OCI-LY3 (cell line): ENCODE measurements at regions not wholly inside any gene's neighbourhood (a gene's known extent, or its start where the extent isn't known, plus 50 kb on each side); places are given as distances from the start of the nearest gene placed in this dataset.

Source experiments
- H2AFZ ChIP-seq: fragments of 200-600, 300-600 bp; shearing (Covaris generic); 2 replicates; pipeline ENCODE4 v1.6.0; 2014; ENCODE audit warnings: antibody characterized with exemption, low read depth, low read length
- H3K27ac ChIP-seq: fragments of 200-600, 300-600 bp; sonication (generic); 2 replicates; pipeline ENCODE4 v1.5.1; 2014; ENCODE audit warnings: mild to moderate bottlenecking, low read length, moderate library complexity, mixed read lengths
- H3K27me3 ChIP-seq: fragments of 200-600, 300-600 bp; sonication (generic); 2 replicates; pipeline ENCODE4 v1.6.1; 2014; ENCODE audit warnings: low read depth, low read length, mixed read lengths
- H3K36me3 ChIP-seq: fragments of 200-600, 300-600 bp; sonication (generic); replicated peaks from 2 replicates; pipeline ENCODE3; 2014; ENCODE audit warnings: low read depth, low read length, mixed read lengths
- H3K4me1 ChIP-seq: fragments of 300-600, 200-600 bp; sonication (generic); 2 replicates; pipeline ENCODE4 v1.6.1; 2014; ENCODE audit warnings: low read length, mixed read lengths
- H3K4me2 ChIP-seq: fragments of 200-600, 300-600 bp; sonication (generic); 2 replicates; pipeline ENCODE4 v1.6.1; 2014; ENCODE audit warnings: low read length, mixed read lengths
- H3K4me3 ChIP-seq: fragments of 300-600, 200-600 bp; sonication (generic); 2 replicates; pipeline ENCODE4 v1.5.1; 2014; ENCODE audit warnings: antibody characterized with exemption, mild to moderate bottlenecking, low read length, moderate library complexity
- H3K79me2 ChIP-seq: fragments of 300-600, 200-600 bp; shearing (Covaris generic); 2 replicates; pipeline ENCODE4 v1.6.1; 2014; ENCODE audit warnings: mild to moderate bottlenecking, low read length, mixed read lengths
- H3K9ac ChIP-seq: fragments of 300-600, 200-600 bp; shearing (Covaris generic); 2 replicates; pipeline ENCODE4 v1.6.0; 2014; ENCODE audit warnings: mild to moderate bottlenecking, low read length, moderate library complexity
- H3K9me3 ChIP-seq: fragments of 200-600, 300-600 bp; shearing (Covaris generic); 2 replicates; pipeline ENCODE4 v1.6.1; 2014; ENCODE audit warnings: low read length, mixed read lengths; ENCODE audit not compliant: insufficient read depth
- H4K20me1 ChIP-seq: fragments of 200-600, 300-600 bp; sonication (generic); 2 replicates; pipeline ENCODE4 v1.6.1; 2016; ENCODE audit warnings: low read length, mixed read lengths; ENCODE audit not compliant: insufficient read depth
- CTCF ChIP-seq: fragments of 200-600, 300-600 bp; sonication (generic); IDR thresholded peaks from 2 replicates; pipeline ENCODE4 v1.5.1; 2014; ENCODE audit warnings: antibody characterized with exemption, low read length, low read depth
- EZH2phosphoT487 ChIP-seq: fragments of 200-600 bp; shearing (Covaris generic); IDR thresholded peaks from 2 replicates; pipeline ENCODE4 v1.6.1; 2018; ENCODE audit warnings: antibody characterized with exemption, mixed run types, low read depth

DNA sequence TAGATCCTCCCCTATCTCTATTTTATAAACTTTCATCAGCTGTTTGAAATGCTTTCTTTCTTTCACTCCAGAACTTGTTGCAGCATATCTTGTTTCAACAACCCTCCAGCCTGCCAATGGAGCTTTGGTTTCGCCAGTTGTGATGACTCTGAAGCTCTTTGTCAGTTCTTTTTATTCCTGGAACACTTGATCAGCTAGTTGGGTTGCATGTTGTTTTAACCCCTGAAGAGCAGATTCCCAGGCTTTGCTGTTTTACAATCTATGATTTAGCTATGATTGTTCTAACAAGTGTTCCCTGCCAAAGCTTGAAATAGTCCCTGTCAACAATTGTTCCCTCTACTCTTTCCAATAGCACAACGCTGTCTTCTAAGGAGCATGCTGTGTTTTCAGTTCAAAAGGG, 50.6 kb upstream of the FUT8 start:
- no peak overlapping the region for H3K4me2 ChIP-seq
- no peak for TF ChIP-seq CTCF
- TF ChIP-seq EZH2phosphoT487: no peak
- no peaks in the 10 kb centered on the region for H3K36me3 ChIP-seq
- peaks cover 45% of the 10 kb centered on the region for H3K27me3 ChIP-seq
- no peak overlapping the region for H3K9ac ChIP-seq
- no peaks in the 10 kb centered on the region for H3K79me2 ChIP-seq
- no peaks in the 10 kb centered on the region for H4K20me1 ChIP-seq
- H3K27ac ChIP-seq: no peak overlapping the region
- H2AFZ ChIP-seq: no peak overlapping the region
- peaks cover 5% of the 10 kb centered on the region for H3K4me1 ChIP-seq
- H3K9me3 ChIP-seq: no peaks in the 10 kb centered on the region
- no peak overlapping the region for H3K4me3 ChIP-seq
